GM19099 (cell line): ENCODE measurements at regions not wholly inside any gene's neighbourhood (a gene's known extent, or its start where the extent isn't known, plus 50 kb on each side); places are given as distances from the start of the nearest gene placed in this dataset.

Experiments used
- POLR2A ChIP-seq: IDR thresholded peaks from 3 replicates; pipeline ENCODE4 v1.6.1; 2011; ENCODE audit warnings: low read depth; ENCODE audit not compliant: insufficient read length; ENCODE audit errors: extremely low read depth

DNA sequence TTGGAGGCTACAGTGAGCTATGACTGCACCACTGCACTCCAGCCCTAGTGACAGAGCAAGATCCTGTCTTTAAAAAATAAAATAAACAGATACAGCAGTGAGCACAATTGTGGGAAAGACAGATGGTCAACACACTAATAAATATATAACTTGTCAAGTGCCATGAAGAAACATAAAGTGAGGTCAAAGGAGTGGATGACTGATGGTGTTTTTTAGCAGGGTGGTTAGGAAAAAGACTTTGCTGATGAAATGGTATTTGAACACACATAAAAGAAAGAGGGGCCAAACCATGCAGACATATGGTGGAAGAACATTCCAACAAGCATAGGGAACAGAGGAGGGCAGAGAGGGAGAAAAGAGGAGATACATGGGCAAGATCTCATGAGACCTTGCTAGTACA is 392.7 kb upstream of the AUTS2 start:
- TF ChIP-seq POLR2A = no peak

DNA sequence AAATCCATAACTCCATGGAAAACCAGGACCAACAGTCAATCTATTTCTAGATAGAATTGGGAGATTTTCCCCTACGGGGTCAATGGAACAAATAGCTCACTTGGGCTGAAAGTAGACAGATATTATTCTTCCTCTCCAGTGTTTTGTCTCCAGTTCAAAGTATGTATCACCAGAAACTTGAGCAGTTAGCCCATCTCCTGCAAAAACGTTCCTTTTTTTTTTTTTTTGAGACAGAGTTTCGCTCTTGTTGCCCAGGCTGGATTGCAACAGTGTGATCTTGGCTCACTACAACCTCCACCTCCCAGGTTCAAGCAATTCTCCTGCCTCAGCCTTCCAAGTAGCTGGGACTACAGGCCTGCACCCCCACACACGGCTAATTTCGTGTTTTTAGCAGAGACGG is 390.0 kb upstream of the AUTS2 start:
- no peak for TF ChIP-seq POLR2A

DNA sequence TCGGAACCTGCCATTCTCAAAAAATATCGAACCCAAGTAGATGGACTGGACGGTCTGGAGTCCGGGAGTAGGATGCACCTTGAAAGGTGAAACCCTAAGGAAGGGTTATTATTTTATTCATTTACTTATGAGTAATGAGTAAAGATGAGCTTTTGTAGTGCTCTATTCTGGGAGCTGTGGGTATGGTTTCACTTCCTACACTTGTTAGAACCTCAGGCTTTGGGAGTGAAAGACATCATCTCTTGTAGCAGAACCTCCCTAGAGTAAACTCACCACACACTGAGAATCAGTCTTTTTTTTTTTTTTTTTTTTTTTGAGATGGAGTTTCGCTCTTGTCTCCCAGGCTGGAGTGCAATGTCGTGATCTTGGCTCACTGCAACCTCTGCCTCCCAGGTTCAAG is 389.4 kb upstream of the AUTS2 start:
- no peak for TF ChIP-seq POLR2A

DNA sequence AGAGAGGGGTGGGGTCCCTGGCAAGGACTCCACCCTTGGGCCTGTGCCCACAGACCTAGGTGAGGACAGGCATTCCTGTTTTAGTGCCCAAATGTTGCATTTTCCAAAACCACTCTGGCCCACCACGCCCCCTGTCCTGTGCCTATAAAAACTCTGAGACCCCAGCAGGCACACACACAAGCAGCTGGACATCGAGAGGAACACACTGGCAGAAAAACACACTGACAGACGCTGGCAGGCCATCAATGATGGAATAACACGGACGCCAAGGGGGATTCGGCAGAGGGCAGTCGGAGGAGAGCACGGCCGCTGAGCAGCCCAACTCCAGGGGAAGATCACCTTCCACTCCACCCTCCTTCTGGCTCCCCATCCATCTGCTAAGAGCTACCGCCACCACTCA is 386.9 kb upstream of the AUTS2 start:
- TF ChIP-seq POLR2A = no peak

DNA sequence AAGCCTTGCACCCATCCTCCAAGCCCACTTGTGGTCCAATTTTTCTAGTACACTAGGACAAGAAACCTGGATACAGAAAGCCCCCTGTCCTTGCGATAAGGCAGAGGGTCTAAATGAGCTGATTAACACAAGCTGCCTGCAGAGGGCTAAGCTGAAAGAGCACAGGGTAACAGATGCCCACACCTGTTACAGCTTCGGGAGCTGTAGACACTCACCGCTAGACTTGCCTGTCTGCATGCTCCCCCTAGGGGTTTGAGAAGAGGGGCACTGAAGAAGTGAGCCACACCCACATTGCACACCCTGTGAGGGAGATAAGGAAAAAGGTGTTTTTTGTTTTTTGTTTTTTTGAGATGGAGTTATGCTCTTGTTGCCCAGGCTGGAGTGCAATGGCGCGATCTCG is 386.5 kb upstream of the AUTS2 start:
- TF ChIP-seq POLR2A = no peak

DNA sequence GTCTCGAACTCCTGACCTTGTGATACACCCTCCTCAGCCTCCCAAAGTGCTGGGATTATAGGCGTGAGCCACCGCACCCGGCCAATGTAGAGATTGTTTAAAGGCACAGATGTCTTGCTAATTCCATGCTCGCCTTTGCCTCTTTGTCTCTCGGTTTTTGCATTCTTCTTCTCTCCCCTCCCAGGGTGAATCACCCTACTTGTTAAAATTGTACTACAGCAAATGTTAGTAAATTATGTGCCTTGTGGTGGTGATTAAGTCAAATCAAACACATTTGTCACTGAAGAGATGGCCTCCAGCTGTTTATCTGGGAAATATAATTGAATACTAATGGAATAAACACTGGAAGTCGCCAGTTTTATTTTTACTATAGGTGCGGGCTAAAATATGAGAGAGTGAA is 384.4 kb upstream of the AUTS2 start:
- no peak for TF ChIP-seq POLR2A

DNA sequence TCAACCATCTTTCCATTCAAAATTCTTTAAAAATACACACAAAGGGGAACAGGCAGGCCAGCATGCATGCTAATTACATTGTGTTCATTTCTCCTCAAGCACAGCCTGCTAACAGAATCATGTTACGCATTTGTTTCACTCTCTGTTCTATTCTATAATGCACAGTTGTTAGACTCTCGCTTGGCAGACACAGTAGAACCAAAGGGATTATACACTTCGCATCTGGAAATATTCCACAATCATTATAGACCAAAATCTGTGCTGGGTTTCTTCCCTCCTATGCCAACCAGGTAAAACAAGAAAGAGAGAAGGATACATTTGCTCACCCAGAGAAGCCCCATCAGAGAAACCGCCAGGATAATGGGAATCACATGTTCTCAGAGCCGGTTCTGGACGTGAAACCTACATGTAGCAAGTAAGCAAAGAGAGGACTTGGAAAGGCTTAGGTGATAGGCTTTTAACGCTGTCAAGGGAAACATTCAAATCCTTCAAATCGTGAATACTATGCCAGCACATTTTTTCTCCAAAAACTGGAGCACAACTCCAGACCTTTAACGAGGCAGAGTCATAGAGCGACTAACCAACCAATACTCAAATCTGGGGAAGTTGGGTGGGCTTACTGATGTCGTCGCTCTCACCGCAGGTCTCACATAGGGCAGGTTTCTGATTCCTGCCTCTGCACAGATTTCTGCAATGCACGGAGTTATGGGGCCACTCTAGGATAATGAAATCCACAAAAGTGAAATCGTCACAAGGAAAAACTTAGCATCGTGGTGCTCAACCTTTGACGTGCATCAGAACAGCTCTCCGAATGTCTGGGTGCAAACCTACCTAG is 380.5 kb upstream of the AUTS2 start:
- TF ChIP-seq POLR2A = no peak

DNA sequence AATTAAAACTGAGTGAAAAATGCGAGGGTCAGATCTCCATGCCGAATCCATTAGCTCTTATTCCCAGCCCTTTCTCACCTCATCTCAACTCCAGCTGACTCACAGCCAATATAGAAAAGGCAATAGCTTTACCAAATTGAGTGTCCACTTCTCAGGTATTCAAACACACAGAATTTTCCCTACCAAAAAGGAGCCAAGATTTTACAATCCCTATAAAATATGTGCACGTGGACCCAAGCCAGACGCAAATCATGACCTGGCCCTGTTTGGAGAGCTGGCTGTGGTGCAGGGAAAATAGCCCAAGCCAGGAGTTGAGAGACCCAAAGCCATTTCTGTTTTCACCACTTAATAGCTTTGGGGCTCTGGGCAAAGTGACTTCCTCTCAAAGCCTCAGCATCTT is 379.7 kb upstream of the AUTS2 start:
- TF ChIP-seq POLR2A = no peak

DNA sequence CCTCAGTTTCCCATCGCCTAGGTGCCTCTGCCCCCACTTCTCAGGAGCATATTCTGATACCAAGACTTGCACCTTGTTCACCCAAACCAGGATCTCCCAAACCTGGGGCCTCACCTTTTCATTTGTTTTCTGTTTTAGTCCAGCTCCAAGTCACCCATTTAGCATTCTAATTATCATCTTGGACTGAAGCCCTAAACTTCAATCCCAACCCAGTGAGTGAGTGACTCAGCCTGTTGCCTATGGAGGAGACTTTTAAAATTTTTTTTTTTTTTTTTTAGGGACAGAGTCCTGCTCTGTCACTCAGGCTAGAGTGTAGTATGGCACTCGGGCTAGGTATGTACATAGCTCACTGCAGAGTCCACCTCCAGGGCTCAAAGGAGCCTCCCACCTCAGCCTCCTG is 378.9 kb upstream of the AUTS2 start:
- TF ChIP-seq POLR2A = no peak

DNA sequence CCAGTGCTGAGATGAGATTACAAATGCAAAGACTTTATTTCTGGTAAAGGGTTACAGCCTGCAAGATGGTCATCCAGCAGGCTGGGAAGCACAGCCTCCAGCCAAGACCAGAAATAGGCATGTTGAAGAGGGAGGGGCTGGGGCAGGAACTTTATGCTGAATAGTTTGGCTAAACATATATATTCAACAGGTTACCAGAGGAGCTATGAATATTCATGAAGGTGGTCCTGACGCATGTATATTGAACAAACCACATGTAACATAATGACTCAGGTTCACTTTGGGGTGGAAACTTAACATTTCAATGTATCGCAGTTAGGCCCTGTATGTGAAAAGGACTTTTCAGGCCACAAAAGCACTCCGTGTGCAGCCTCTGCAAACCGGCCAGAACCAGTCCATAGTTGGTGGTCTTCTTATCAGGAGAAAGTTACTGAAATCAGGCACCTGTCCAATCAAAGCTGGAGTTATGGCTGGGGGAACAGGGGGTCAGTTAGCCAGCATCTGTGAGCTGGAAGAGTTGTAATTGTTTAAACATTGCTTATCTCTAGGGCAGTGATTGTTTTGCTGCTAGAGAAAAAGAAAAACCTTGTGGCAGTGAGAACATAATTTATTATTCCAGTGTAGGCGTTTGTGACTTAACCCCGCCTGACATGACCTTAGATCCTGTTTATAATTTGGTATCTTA is 372.9 kb upstream of the AUTS2 start:
- TF ChIP-seq POLR2A = no peak

DNA sequence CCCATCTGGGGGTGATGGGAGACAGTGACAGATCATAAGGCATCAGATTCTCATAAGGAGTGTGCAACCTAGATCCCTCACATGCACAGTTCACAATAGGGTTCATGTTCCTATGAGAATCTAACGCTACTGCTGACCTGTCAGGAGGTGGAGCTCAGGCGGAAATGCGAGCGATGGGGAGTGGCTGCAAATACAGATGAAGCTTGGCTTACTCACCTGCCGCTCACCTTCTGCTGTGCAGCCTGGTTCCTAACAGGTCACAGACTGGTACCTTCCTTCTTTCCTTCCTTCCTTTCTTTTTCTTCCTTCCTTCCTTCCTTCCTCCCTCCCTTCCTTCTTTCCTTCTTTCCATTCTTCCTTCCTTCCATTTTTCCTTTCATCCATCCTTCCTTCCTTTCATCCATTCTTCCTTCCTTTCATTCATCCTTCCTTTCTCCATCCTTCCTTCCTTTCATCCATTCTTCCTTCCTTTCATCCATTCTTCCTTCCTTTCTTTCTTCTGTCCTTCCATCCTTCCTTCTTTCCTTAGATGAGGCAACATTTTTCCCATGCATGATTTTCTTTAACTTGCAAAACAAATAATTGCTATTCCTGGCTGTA is 370.0 kb upstream of the AUTS2 start:
- no peak for TF ChIP-seq POLR2A

DNA sequence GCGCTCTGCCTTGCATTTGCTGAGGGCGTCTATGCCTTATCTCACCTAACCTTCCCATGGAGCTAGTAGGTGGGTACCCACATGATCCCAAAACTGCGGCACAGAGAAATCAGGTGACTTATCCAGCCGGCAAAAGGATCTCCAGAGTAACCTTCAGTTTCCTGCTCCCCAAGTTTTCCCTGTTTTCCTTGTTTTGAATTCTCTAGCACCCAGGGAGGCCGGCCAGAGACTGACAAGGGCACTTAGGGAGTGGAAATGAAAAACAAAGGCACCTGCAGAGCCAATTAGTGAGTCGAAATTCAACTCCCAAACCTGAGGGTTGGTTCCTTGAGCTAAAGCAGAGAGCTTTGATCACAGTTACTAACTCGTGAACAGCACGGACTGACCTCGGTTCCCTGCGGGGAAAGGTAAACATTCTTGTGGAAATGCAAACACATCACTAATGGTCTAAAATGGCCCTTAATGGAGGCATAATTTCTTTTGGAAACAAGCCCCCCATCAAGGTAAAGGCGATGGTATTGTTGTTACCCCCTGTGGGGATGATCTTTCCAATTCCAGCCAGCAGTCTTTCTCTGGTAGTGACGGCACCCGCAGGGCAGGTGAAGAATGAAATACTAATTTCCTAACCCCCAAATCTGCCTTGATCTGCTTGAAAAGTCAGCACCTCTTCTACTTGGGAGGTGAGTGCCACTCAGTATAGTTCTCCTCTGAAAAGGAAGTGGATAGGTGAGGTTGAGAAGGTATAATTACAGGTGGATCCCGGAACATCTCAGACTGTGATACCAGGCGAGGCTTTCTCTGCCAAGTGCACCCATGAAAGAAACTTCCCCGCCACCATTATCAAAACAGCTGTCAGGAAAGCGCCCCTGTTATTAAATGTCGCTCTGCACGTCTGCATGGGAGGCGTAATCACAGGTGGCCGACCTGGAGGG is 365.6 kb upstream of the AUTS2 start:
- TF ChIP-seq POLR2A = no peak

DNA sequence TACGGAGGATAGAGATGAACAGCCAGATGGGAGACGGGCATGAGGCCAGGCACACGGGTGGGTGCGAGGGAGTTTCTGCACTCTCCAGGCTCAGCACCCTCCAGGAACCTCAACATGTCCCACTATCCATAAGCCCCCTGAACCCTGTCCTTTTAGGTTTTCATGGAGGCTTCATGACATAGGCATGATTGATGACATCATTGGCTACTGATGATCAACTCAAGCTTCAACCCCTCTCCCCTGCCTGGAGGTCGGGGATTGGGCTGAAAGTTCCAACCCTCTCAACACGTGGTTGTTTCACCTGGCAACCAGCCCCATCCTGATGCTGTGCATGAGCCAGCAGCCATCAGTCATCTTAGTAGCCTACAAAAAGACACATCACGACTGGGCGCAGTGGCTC is 360.7 kb upstream of the AUTS2 start:
- no peak for TF ChIP-seq POLR2A

DNA sequence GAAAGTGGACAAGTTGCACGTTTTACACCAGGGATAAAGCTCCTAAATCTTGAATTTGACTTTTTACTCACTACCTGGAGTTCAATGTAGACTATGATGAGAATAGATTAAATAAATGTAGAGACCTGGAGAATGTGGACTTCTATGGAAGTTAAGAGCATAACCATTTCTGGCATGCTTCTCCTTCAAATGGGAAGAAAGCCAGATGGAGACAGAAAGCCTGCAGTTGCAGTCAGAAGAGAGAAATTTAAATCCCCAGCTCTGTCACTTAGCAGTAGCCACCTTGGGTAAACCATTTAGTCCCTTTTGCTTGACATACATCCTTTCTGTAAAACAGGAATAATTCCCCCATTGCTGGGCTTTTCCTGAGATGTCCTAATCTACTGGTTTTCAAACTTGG is 355.3 kb upstream of the AUTS2 start:
- TF ChIP-seq POLR2A = no peak

DNA sequence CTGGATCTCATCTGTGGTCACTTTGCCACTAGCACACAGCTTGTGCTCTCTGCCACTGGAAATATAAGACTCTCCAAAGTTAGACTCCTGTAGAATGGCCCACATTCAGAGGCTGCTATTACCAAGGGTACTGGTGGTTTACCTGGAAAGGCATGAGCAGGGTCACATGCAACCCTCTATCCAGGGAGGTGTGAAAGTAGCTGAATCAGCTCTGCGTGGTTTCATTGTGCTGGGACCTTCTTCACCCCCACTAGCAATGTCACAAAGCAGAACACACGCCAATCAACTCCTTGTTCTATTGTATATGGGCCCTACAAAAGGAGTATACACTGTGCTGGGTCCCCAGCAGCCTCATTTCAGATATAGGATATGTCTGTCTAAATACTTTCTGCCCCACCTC is 353.6 kb upstream of the AUTS2 start:
- no peak for TF ChIP-seq POLR2A
